HEK293T (cell line): ENCODE measurements at regions not wholly inside any gene's neighbourhood (a gene's known extent, or its start where the extent isn't known, plus 50 kb on each side); places are given as distances from the start of the nearest gene placed in this dataset.

Experiments used
- BHLHE40 ChIP-seq: fragments of 450-650 bp; IDR thresholded peaks from 2 replicates; pipeline ENCODE4 v1.6.1; 2016; ENCODE audit warnings: mild to moderate bottlenecking, moderate library complexity, borderline replicate concordance
- CTBP1 ChIP-seq: fragments of 450-650 bp; IDR thresholded peaks from 2 replicates; pipeline ENCODE4 v1.6.1; 2016; ENCODE audit warnings: borderline replicate concordance
- ELF4 ChIP-seq: fragments of 450-650 bp; IDR thresholded peaks from 2 replicates; pipeline ENCODE4 v1.6.1; 2017; ENCODE audit warnings: antibody characterized with exemption
- FOXA1 ChIP-seq: fragments of 450-650 bp; IDR thresholded peaks from 2 replicates; pipeline ENCODE4 v1.6.1; 2016; ENCODE audit warnings: mild to moderate bottlenecking
- FOXK2 ChIP-seq: fragments of 450-650 bp; IDR thresholded peaks from 2 replicates; pipeline ENCODE4 v1.6.1; 2016; ENCODE audit warnings: mild to moderate bottlenecking
- FOXM1 ChIP-seq: fragments of 450-650 bp; IDR thresholded peaks from 2 replicates; pipeline ENCODE4 v1.6.1; 2017; ENCODE audit warnings: mild to moderate bottlenecking, borderline replicate concordance
- HDGF ChIP-seq: fragments of 450-650 bp; IDR thresholded peaks from 2 replicates; pipeline ENCODE4 v1.6.1; 2017; ENCODE audit warnings: antibody characterized with exemption, borderline replicate concordance
- L3MBTL2 ChIP-seq: fragments of 450-650 bp; conservative IDR thresholded peaks from 2 replicates; pipeline ENCODE4 v1.6.1; 2016; ENCODE audit warnings: mild to moderate bottlenecking
- SP1 ChIP-seq: fragments of 450-650 bp; IDR thresholded peaks from 2 replicates; pipeline ENCODE4 v1.6.1; 2017
- TARDBP ChIP-seq: fragments of 450-650 bp; IDR thresholded peaks from 2 replicates; pipeline ENCODE4 v1.6.1; 2016

- TF ChIP-seq FOXA1 (no peak), FOXM1 (no peak), HDGF (no peak), SP1 (no peak), FOXK2 (no peak), BHLHE40 (no peak), TARDBP (no peak), L3MBTL2 (no peak), ELF4 (no peak), CTBP1 (no peak)
These were observed 669.8 kb downstream of the GALC start for GRCh38 chr14:87323191-87323590.
